HL-60 (cell line): ENCODE measurements at regions not wholly inside any gene's neighbourhood (a gene's known extent, or its start where the extent isn't known, plus 50 kb on each side); places are given as distances from the start of the nearest gene placed in this dataset.

Source experiments
- CTCF ChIP-seq: IDR thresholded peaks from one replicate; pipeline ENCODE4 v1.5.1; 2011; ENCODE audit warnings: low read length, control low read depth, inconsistent platforms; ENCODE audit not compliant: insufficient read depth
- POLR2AphosphoS5 ChIP-seq: IDR thresholded peaks from 2 replicates; pipeline ENCODE4 v1.6.1; 2012; ENCODE audit warnings: low read depth
- REST ChIP-seq: IDR thresholded peaks from 2 replicates; pipeline ENCODE4 v1.6.1; 2012; ENCODE audit warnings: low read depth; ENCODE audit not compliant: insufficient replicate concordance
- SPI1 ChIP-seq: IDR thresholded peaks from 2 replicates; pipeline ENCODE4 v1.6.1; 2012; ENCODE audit warnings: low read depth, mild to moderate bottlenecking, borderline replicate concordance

GRCh38 chr10:21217107-21217506 lies 308.4 kb downstream of the SKIDA1 start:
- TF ChIP-seq POLR2AphosphoS5 = no peak
- no peak for TF ChIP-seq CTCF
- no peak for TF ChIP-seq REST
- no peak for TF ChIP-seq SPI1
